Trophoblast cell (in vitro differentiated cells and primary cell): ENCODE measurements at regions not wholly inside any gene's neighbourhood (a gene's known extent, or its start where the extent isn't known, plus 50 kb on each side); places are given as distances from the start of the nearest gene placed in this dataset.

Experiments
- DNase-seq, 2 donors: peaks; one replicate each; pipeline ENCODE4 v3.0.0-alpha.2; 2016
- H2AFZ ChIP-seq: 2 replicates; pipeline ENCODE4 v1.6.1; 2013; ENCODE audit warnings: low read length, moderate library complexity, mild to moderate bottlenecking; ENCODE audit not compliant: insufficient read depth, poor library complexity
- H2AK5ac ChIP-seq: 2 replicates; pipeline ENCODE4 v1.6.1; 2013; ENCODE audit warnings: mild to moderate bottlenecking, low read length
- H2BK120ac ChIP-seq: 2 replicates; pipeline ENCODE4 v1.6.1; 2013; ENCODE audit warnings: low read length, mild to moderate bottlenecking, moderate library complexity; ENCODE audit not compliant: insufficient read depth, poor library complexity
- H2BK12ac ChIP-seq: 2 replicates; pipeline ENCODE4 v1.6.1; 2013; ENCODE audit warnings: mild to moderate bottlenecking, low read length, moderate library complexity
- H2BK5ac ChIP-seq: 2 replicates; pipeline ENCODE4 v1.6.1; 2013; ENCODE audit warnings: low read length, low read depth, moderate library complexity, mild to moderate bottlenecking; ENCODE audit not compliant: poor library complexity
- H3K14ac ChIP-seq: 2 replicates; pipeline ENCODE4 v1.6.1; 2013; ENCODE audit warnings: mild to moderate bottlenecking, low read length
- H3K18ac ChIP-seq: 2 replicates; pipeline ENCODE4 v1.6.1; 2013; ENCODE audit warnings: mild to moderate bottlenecking, low read length
- H3K23ac ChIP-seq: 2 replicates; pipeline ENCODE4 v1.6.1; 2013; ENCODE audit warnings: low read length
- H3K27ac ChIP-seq: 2 replicates; pipeline ENCODE4 v1.5.1; 2013; ENCODE audit warnings: low read depth, mild to moderate bottlenecking, inconsistent platforms, low read length, moderate library complexity
- H3K27me3 ChIP-seq: 2 replicates; pipeline ENCODE4 v1.6.1; 2013; ENCODE audit warnings: inconsistent platforms, mild to moderate bottlenecking, low read length, moderate library complexity; ENCODE audit not compliant: insufficient read depth
- H3K36me3 ChIP-seq, 2 experiments: 1 replicate in 1 of 2; 2 replicates in 1 of 2; pipeline ENCODE4 v1.6.1; 2013; ENCODE audit warnings: low read length in 2 of 2, mild to moderate bottlenecking in 2 of 2, moderate library complexity in 1 of 2; ENCODE audit not compliant: insufficient read depth in 2 of 2, control insufficient read depth in 1 of 2
- H3K4ac ChIP-seq: 2 replicates; pipeline ENCODE4 v1.6.1; 2013; ENCODE audit warnings: low read depth, mild to moderate bottlenecking, low read length, moderate library complexity
- H3K4me1 ChIP-seq, 2 experiments: 1 replicate in 1 of 2; 2 replicates in 1 of 2; pipeline ENCODE4 v1.6.1; 2013; ENCODE audit warnings: low read length in 2 of 2, mild to moderate bottlenecking in 2 of 2, moderate library complexity in 1 of 2; ENCODE audit not compliant: insufficient read depth in 2 of 2, control insufficient read depth in 1 of 2
- H3K4me2 ChIP-seq: 2 replicates; pipeline ENCODE4 v1.6.1; 2013; ENCODE audit warnings: inconsistent platforms, mild to moderate bottlenecking, low read length, moderate library complexity
- H3K4me3 ChIP-seq: 2 replicates; pipeline ENCODE4 v1.5.1; 2013; ENCODE audit warnings: mild to moderate bottlenecking, low read depth, low read length, inconsistent platforms
- H3K79me1 ChIP-seq: one replicate; pipeline ENCODE4 v1.6.1; 2013; ENCODE audit warnings: low read length
- H3K79me2 ChIP-seq: 2 replicates; pipeline ENCODE4 v1.6.1; 2013; ENCODE audit warnings: low read length, mild to moderate bottlenecking; ENCODE audit not compliant: control insufficient read depth, insufficient read depth, poor library complexity
- H3K9ac ChIP-seq: 2 replicates; pipeline ENCODE4 v1.6.1; 2013; ENCODE audit warnings: mild to moderate bottlenecking, low read length
- H3K9me3 ChIP-seq: 2 replicates; pipeline ENCODE4 v1.6.1; 2013; ENCODE audit warnings: low read depth, mild to moderate bottlenecking, control low read depth, inconsistent platforms, low read length; ENCODE audit not compliant: insufficient read depth
- H4K12ac ChIP-seq: 2 replicates; pipeline ENCODE4 v1.6.1; 2013; ENCODE audit warnings: low read depth, mild to moderate bottlenecking, low read length, moderate library complexity
- H4K8ac ChIP-seq: 2 replicates; pipeline ENCODE4 v1.6.1; 2013; ENCODE audit warnings: low read depth, mild to moderate bottlenecking, low read length, moderate library complexity
- H4K91ac ChIP-seq: one replicate; pipeline ENCODE4 v1.6.1; 2013; ENCODE audit warnings: low read depth, mild to moderate bottlenecking, low read length, moderate library complexity
- WGBS: extraction: QIAGEN DNeasy Blood & Tissue Kit; methylation state at CpG from one replicate; pipeline ENCODE4 v1.1.7; 2013; ENCODE audit warnings: missing lambda C conversion rate; ENCODE audit not compliant: insufficient read length, insufficient coverage; ENCODE audit errors: extremely low coverage; 5-methylcytosine and 5-hydroxymethylcytosine counted together

DNA sequence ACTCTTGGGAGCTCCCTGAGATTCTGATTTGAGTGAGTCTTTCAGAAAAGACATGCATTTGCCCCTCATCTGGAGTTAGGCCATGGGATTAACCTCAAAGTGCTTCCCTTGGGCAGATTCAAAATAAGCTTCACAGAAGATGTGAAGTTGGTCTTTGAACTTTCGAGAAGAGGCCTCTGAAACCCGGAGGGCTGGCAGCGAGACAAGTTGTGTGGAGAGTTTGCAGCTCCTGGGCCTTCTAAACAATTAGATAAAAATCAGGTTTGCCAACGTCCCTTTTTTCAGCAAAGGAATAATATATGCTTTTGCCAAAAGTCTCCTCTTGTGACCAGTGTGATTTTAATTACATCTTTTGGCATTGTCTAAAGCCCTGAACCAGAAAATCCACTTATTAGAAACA is 489.7 kb downstream of the SOX11 start:
- Histone ChIP-seq H3K4me2 (no peak overlapping the region), H3K36me3 (no peaks in the 10 kb centered on the region), H4K12ac (no peak overlapping the region), H2AFZ (no peak overlapping the region), H3K27ac (peak overlapping the region; percentile 40), H3K79me2 (no peaks in the 10 kb centered on the region), H3K4me3 (no peak overlapping the region), H3K23ac (no peak overlapping the region), H3K9me3 (no peaks in the 10 kb centered on the region), H3K18ac (no peak overlapping the region), H3K27me3 (no peaks in the 10 kb centered on the region), H3K79me1 (peaks cover 24% of the 10 kb centered on the region), H3K14ac (peak overlapping the region; percentile 25), H2BK5ac (peak overlapping the region; percentile 70), H3K4ac (peak overlapping the region; percentile 31), H2BK120ac (peak overlapping the region; percentile 69), H3K9ac (no peak overlapping the region), H2BK12ac (peak overlapping the region; percentile 84), H4K91ac (peak overlapping the region; percentile 59), H2AK5ac (no peak overlapping the region), H4K8ac (peak overlapping the region; percentile 71), H3K4me1 (peaks cover 5 to 11% of the 10 kb centered on the region in 2 experiments)
- WGBS, result no CpG with 5 or more reads among the region's 4 CpGs
- no peak for DNase-seq

DNA sequence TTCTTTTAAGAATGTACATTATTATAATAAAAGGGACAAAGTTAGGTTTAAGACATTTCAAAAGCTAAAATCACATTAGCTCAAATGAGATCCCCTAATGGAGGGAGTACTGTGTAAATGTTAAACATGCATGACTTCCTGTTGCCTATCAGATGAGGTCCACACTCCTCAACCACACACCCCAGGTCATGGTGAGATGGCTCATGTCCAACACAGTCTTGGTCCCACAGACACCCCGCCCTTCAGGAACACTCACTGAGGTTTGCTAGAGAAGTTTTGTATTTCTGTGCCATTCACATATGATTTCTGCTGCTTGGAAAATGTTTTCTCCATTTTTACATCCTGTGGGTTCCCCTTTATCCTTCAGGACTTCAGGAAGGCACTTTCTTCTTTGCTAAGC is 491.0 kb downstream of the SOX11 start:
- H4K91ac ChIP-seq, result peak overlapping the region; percentile 89
- peaks cover 2% of the 10 kb centered on the region for H3K79me2 ChIP-seq
- peak overlapping the region; percentile 96 for H2BK120ac ChIP-seq
- H3K18ac ChIP-seq, result peak overlapping the region; percentile 93
- H4K8ac ChIP-seq, result peak overlapping the region; percentile 79
- H4K12ac ChIP-seq, result no peak overlapping the region
- no peak overlapping the region for H3K27ac ChIP-seq
- no peaks in the 10 kb centered on the region for H3K27me3 ChIP-seq
- no peak for DNase-seq
- H3K9me3 ChIP-seq, result no peaks in the 10 kb centered on the region
- no peak overlapping the region for H3K4me3 ChIP-seq
- peaks cover 35% of the 10 kb centered on the region for H3K79me1 ChIP-seq
- H3K9ac ChIP-seq, result no peak overlapping the region
- no peak overlapping the region for H3K4me2 ChIP-seq
- WGBS, result no CpG with 5 or more reads among the region's 1 CpG
- H3K14ac ChIP-seq, result peak overlapping the region; percentile 82
- peak overlapping the region; percentile 99 for H2BK12ac ChIP-seq
- H3K23ac ChIP-seq, result no peak overlapping the region
- H2AK5ac ChIP-seq, result peak overlapping the region; percentile 98
- H3K4ac ChIP-seq, result no peak overlapping the region
- H3K4me1 ChIP-seq, result peaks cover 7 to 18% of the 10 kb centered on the region in 2 experiments
- H3K36me3 ChIP-seq, result no peaks in the 10 kb centered on the region
- H2BK5ac ChIP-seq, result peak overlapping the region; percentile 42
- no peak overlapping the region for H2AFZ ChIP-seq

DNA sequence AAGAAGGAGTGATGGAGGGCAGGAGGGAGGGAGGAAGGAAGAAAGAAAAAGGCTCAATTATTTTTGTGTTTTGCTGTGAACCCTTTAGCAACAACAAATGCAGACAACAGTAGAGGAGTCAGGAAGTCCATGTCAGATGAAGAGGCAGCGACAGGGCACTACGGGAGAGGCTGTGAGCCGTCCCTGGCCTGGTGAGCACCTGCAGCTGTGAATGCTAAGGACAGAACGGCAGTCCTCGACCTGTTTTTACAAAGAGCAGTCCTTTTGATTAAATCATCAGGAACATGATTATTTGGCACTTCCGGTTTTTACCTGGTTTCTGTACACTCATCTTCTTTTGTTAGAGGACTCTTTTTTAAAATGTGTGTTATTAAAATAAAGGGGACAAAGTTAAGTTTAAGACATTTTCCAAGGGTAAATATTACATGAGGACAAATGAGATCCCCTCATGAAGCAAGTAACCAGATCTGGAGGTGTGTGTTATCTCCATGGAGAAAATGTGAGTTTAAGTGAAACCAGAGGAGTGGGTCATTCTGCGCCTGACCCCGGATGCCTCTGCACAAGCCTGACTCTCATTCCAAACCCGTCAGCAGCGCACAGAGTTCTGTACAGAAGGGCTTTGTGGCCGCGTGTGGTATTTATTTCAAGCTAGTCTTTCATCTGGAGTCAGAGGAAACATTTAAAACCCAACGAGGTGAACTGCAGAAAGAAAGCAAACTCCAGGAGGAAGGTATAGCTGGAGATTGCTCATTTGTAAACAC is 492.5 kb downstream of the SOX11 start:
- Histone ChIP-seq H3K4me3 (no peak overlapping the region), H2BK5ac (peak overlapping the region; percentile 28), H3K79me2 (peaks cover 2% of the 10 kb centered on the region), H3K9ac (no peak overlapping the region), H3K4ac (no peak overlapping the region), H3K79me1 (peaks cover 35% of the 10 kb centered on the region), H3K27ac (peak overlapping the region; percentile 88), H2BK12ac (peak overlapping the region; percentile 39), H3K27me3 (no peaks in the 10 kb centered on the region), H3K9me3 (no peaks in the 10 kb centered on the region), H3K4me2 (peak overlapping the region; percentile 25), H3K23ac (no peak overlapping the region), H2AFZ (no peak overlapping the region), H2AK5ac (peak overlapping the region; percentile 42), H2BK120ac (no peak overlapping the region), H3K18ac (no peak overlapping the region), H4K91ac (peak overlapping the region; percentile 29), H3K4me1 (peaks cover 7 to 18% of the 10 kb centered on the region in 2 experiments), H4K12ac (no peak overlapping the region), H4K8ac (peak overlapping the region; percentile 15), H3K14ac (peak overlapping the region; percentile 23), H3K36me3 (no peaks in the 10 kb centered on the region)
- no CpG with 5 or more reads among the region's 13 CpGs for WGBS
- DNase-seq, result no peak

DNA sequence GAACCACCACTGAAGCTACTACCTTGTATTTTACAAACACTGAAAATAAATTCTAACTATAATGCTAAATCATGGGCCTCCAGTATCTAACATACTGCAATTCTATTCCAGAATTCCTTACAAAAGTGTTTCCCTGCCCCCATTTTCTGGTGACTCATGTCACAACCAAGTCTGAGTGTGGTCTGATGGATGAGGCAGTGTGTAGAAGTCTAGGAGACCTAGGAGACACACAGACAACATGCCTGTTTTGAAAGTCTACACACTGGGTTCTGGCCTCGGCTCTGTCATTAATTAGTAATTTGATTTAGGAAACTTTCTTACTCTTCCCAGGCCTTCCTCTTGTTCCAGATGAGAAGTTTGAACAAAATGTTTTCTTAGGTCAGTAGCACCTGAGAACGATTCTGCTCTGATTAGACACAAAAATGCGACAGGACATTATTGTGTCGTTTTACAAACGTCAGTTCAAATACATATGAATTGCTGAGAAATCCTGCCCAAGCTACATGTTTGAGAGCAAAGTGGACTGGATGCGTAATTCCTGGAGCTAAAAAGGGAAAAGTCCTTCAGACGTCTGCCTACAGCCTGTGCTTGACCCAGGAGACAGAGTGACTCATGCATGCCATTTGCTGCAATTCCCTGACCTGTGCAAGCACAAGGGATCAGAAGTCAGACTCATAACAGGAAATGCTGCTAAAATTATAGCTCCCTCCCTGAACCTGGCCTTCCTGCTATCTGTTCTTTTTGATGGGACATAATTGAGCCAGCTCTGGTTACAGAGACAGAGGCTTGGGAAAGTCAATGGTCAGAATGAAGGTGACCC is 494.4 kb downstream of the SOX11 start:
- peaks cover 7 to 17% of the 10 kb centered on the region in 2 experiments for H3K4me1 ChIP-seq
- H3K4me2 ChIP-seq, result peak overlapping the region; percentile 33
- H3K27me3 ChIP-seq, result no peaks in the 10 kb centered on the region
- H4K91ac ChIP-seq, result peak overlapping the region; percentile 88
- no peak overlapping the region for H2AK5ac ChIP-seq
- no peak overlapping the region for H3K9ac ChIP-seq
- peak overlapping the region; percentile 97 for H2BK5ac ChIP-seq
- no peak overlapping the region for H4K12ac ChIP-seq
- no peak overlapping the region for H2AFZ ChIP-seq
- peak overlapping the region; percentile 87 for H4K8ac ChIP-seq
- H3K4me3 ChIP-seq, result no peak overlapping the region
- peak overlapping the region; percentile 84 for H3K4ac ChIP-seq
- H3K27ac ChIP-seq, result peak overlapping the region; percentile 99
- peak overlapping the region; percentile 71 for H2BK12ac ChIP-seq
- no peak overlapping the region for H3K18ac ChIP-seq
- H3K36me3 ChIP-seq, result no peaks in the 10 kb centered on the region
- peaks cover 2% of the 10 kb centered on the region for H3K79me2 ChIP-seq
- H3K79me1 ChIP-seq, result peaks cover 37% of the 10 kb centered on the region
- DNase-seq, result peak; percentile 89 to 94
- H3K9me3 ChIP-seq, result no peaks in the 10 kb centered on the region
- H3K14ac ChIP-seq, result no peak overlapping the region
- no peak overlapping the region for H3K23ac ChIP-seq
- peak overlapping the region; percentile 95 for H2BK120ac ChIP-seq
- no CpG with 5 or more reads among the region's 7 CpGs for WGBS
